Mesenchymal stem cell (in vitro differentiated cells and primary cell): ENCODE measurements at regions not wholly inside any gene's neighbourhood (a gene's known extent, or its start where the extent isn't known, plus 50 kb on each side); places are given as distances from the start of the nearest gene placed in this dataset.
A peak's percentile ranks its signal among the peaks of the same experiment; 100 is the strongest.
"Not testable (repeated sequence)": the region's sequence is repeated elsewhere in the genome, so short reads cannot be mapped to it uniquely, and the experiment has no call there.

ENCODE experiments used
- DNase-seq: peaks from one replicate; pipeline ENCODE4 v3.0.0-alpha.2; 2013
- H2AFZ ChIP-seq: one replicate; pipeline ENCODE4 v1.6.1; 2013; ENCODE audit warnings: low read depth, mild to moderate bottlenecking, control low read depth, inconsistent platforms, low read length, moderate library complexity
- H2AK5ac ChIP-seq: 2 replicates; pipeline ENCODE4 v1.6.1; 2013; ENCODE audit warnings: low read length, moderate library complexity, mild to moderate bottlenecking, inconsistent platforms; ENCODE audit not compliant: severe bottlenecking
- H2BK120ac ChIP-seq: one replicate; pipeline ENCODE4 v1.6.1; 2013; ENCODE audit warnings: low read depth, mild to moderate bottlenecking, inconsistent platforms, low read length, moderate library complexity
- H2BK12ac ChIP-seq, 2 experiments: one replicate each; pipeline ENCODE4 v1.6.1; 2013; ENCODE audit warnings: inconsistent platforms in 2 of 2, low read length in 2 of 2, mild to moderate bottlenecking in 2 of 2, moderate library complexity in 2 of 2, control low read depth in 1 of 2
- H2BK15ac ChIP-seq: one replicate; pipeline ENCODE4 v1.6.1; 2013; ENCODE audit warnings: mild to moderate bottlenecking, low read depth, inconsistent platforms; ENCODE audit not compliant: poor library complexity, severe bottlenecking
- H2BK5ac ChIP-seq: 2 replicates; pipeline ENCODE4 v1.6.1; 2013; ENCODE audit warnings: low read depth, mild to moderate bottlenecking, low read length, control low read depth, inconsistent platforms; ENCODE audit not compliant: poor library complexity, severe bottlenecking
- H3K14ac ChIP-seq, 2 experiments: one replicate each; pipeline ENCODE4 v1.6.1; 2013; ENCODE audit warnings: inconsistent platforms in 2 of 2, low read length in 2 of 2, control low read depth in 1 of 2, mild to moderate bottlenecking in 1 of 2, moderate library complexity in 1 of 2
- H3K18ac ChIP-seq, 2 experiments: one replicate each; pipeline ENCODE4 v1.6.1; 2013; ENCODE audit warnings: inconsistent platforms in 2 of 2, low read length in 2 of 2, control low read depth in 1 of 2, low read depth in 1 of 2, mild to moderate bottlenecking in 1 of 2
- H3K23ac ChIP-seq, 2 experiments: one replicate each; pipeline ENCODE4 v1.6.1; 2013; ENCODE audit warnings: inconsistent platforms in 2 of 2, low read length in 2 of 2, mild to moderate bottlenecking in 2 of 2, moderate library complexity in 2 of 2, control low read depth in 1 of 2
- H3K27ac ChIP-seq: 2 replicates; pipeline ENCODE4 v1.5.1; 2013; ENCODE audit warnings: mild to moderate bottlenecking, moderate library complexity, low read length, control low read depth, inconsistent platforms; ENCODE audit not compliant: poor library complexity, severe bottlenecking
- H3K27me3 ChIP-seq, 2 experiments: 2 replicates each; pipeline versions ENCODE4 v1.6.1 to v1.7.0; 2013; ENCODE audit warnings: low read length in 2 of 2, mild to moderate bottlenecking in 2 of 2, moderate library complexity in 2 of 2, control low read depth in 1 of 2, inconsistent platforms in 1 of 2; ENCODE audit not compliant: control insufficient read depth in 1 of 2, insufficient read depth in 1 of 2
- H3K36me3 ChIP-seq, 2 experiments: 2 replicates each; pipeline versions ENCODE4 v1.6.1 to v1.7.0; 2013; ENCODE audit warnings: low read length in 2 of 2, control low read depth in 1 of 2, inconsistent platforms in 1 of 2, low read depth in 1 of 2, mild to moderate bottlenecking in 1 of 2; ENCODE audit not compliant: insufficient read depth in 2 of 2, control insufficient read depth in 1 of 2
- H3K4ac ChIP-seq, 2 experiments: one replicate each; pipeline ENCODE4 v1.6.1; 2013; ENCODE audit warnings: inconsistent platforms in 2 of 2, low read length in 2 of 2, mild to moderate bottlenecking in 2 of 2, moderate library complexity in 2 of 2, control low read depth in 1 of 2, low read depth in 1 of 2
- H3K4me1 ChIP-seq: 2 replicates; pipeline ENCODE4 v1.6.1; 2013; ENCODE audit warnings: low read depth, low read length, control low read depth; ENCODE audit not compliant: control insufficient read depth, insufficient read depth
- H3K4me2 ChIP-seq: 2 replicates; pipeline ENCODE4 v1.6.1; 2013; ENCODE audit warnings: low read length, mild to moderate bottlenecking, inconsistent platforms; ENCODE audit not compliant: poor library complexity, severe bottlenecking
- H3K4me3 ChIP-seq, 2 experiments: 2 replicates each; pipeline versions ENCODE4 v1.5.1 to v1.7.0; 2013; ENCODE audit warnings: low read length in 2 of 2, mild to moderate bottlenecking in 2 of 2, control low read depth in 1 of 2, low read depth in 1 of 2; ENCODE audit not compliant: insufficient read depth in 1 of 2
- H3K79me1 ChIP-seq: replicated peaks from 2 replicates; pipeline ENCODE4 v1.6.1; 2013; ENCODE audit warnings: mild to moderate bottlenecking, control low read depth, low read length, inconsistent platforms; ENCODE audit not compliant: poor library complexity, severe bottlenecking
- H3K9ac ChIP-seq: 2 replicates; pipeline ENCODE4 v1.7.0; 2013; ENCODE audit warnings: mild to moderate bottlenecking, low read length, moderate library complexity
- H3K9me3 ChIP-seq: 2 replicates; pipeline ENCODE4 v1.7.0; 2013; ENCODE audit warnings: mild to moderate bottlenecking, low read length; ENCODE audit not compliant: control insufficient read depth
- H4K8ac ChIP-seq: one replicate; pipeline ENCODE4 v1.6.1; 2013; ENCODE audit warnings: inconsistent platforms, mild to moderate bottlenecking, low read length, moderate library complexity
- H4K91ac ChIP-seq: one replicate; pipeline ENCODE4 v1.6.1; 2013; ENCODE audit warnings: mild to moderate bottlenecking, low read length, inconsistent platforms
- WGBS: methylation state at CpG from one replicate; pipeline ENCODE4 v1.1.7; 2013; ENCODE audit warnings: mixed read lengths; 5-methylcytosine and 5-hydroxymethylcytosine counted together

DNA sequence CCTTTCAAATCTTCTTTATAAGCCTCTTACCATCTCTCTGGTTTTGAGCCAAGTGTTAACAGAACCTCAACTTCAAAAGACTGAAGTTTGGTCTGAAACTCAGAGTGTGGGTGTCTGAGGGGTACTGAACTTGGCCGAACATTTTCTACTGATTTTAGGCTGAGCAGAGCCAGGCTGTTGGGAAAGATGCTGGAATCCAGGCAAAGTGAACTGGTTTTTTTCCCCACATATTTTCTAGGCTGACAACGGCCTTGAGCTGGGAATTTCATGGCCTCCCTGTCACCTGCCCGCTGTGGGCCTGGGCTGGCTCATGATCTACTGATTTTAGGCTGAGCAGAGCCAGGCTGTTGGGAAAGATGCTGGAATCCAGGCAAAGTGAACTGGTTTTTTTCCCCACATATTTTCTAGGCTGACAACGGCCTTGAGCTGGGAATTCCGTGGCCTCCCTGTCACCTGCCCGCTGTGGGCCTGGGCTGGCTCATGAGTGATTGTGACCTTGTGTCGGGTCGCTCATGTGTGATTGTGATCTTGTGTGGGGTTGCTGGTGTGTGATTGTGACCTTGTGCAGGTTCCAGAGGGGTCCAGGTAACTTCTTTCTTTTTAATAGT, 204.4 kb downstream of the NPIPB11 start:
- not testable (repeated sequence) for H3K27me3 ChIP-seq, H3K14ac ChIP-seq, H3K4ac ChIP-seq, H3K9me3 ChIP-seq, DNase-seq, H3K4me3 ChIP-seq, H3K23ac ChIP-seq, H4K91ac ChIP-seq, H3K79me1 ChIP-seq, H2BK12ac ChIP-seq, H3K27ac ChIP-seq, H3K4me1 ChIP-seq, H2BK5ac ChIP-seq, H3K18ac ChIP-seq, H4K8ac ChIP-seq, H2AFZ ChIP-seq, H2BK120ac ChIP-seq, H2BK15ac ChIP-seq, H3K36me3 ChIP-seq, H2AK5ac ChIP-seq, H3K4me2 ChIP-seq
- peak overlapping the region; percentile 53 for H3K9ac ChIP-seq
- whole genome bisulfite sequencing = 78% methylated on average over 8 of the region's 8 CpGs

DNA sequence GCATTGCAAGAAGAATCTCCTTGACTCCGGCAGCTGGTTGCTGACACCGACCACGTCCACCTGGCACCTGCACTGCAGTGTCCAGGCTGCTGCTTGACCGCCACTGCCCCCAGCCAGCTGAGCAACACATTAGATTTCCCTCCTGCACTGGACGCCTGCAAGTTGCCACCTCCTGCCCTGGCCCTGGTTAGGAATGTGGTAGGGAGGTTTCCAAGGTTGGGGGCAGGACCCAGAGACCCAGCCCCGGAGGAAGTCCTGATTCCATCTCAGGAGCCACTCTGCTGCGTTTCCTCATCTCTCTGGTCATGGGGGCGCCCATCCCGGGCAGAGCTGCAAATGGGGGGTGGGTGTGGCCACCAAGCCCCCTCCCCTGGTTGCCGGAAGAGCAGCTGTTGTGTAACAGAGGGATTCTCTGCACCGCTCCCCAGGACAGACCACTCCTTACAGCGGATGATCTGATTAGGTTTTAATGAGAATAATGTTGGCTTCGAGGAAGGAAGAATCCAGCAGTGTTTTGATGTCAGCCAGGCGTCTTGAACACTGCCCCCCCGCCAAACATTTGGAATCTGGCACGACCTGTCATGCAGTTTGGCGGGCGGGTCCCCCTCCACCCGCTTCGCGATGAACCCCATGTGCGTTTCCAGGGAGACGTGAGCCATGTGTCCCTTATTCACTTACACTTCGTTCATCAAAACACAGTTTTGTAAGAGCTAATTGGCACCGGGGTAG, 205.1 kb downstream of the NPIPB11 start:
- H3K18ac ChIP-seq, H3K36me3 ChIP-seq, H3K4me2 ChIP-seq: not testable (repeated sequence)

DNA sequence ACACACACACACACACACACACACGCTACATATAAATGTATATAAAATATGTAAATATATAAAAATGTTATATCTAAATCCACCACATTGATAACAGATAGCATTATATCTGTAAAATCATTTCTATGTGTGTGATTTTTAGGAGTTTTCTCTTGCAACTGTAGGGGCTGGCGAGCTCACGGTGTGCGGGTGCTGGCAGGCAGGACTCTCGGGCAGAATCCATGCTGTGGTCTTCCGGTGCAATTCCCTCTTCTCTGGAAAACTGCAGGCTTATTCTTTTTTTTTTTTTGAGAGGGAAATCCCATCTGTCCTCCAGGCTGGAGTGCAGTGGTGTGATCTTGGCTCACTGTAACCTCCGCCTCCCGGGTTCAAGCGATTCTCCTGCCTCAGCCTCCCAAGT, 205.8 kb downstream of the NPIPB11 start:
- H3K4me2 ChIP-seq, H2BK5ac ChIP-seq, H3K23ac ChIP-seq, H2BK120ac ChIP-seq, H2AK5ac ChIP-seq, H3K14ac ChIP-seq, H4K91ac ChIP-seq, H4K8ac ChIP-seq, H2AFZ ChIP-seq, H3K9me3 ChIP-seq, H3K27me3 ChIP-seq, H3K27ac ChIP-seq, H2BK15ac ChIP-seq, H3K36me3 ChIP-seq, H3K4me1 ChIP-seq, H3K18ac ChIP-seq, H3K4me3 ChIP-seq, H3K4ac ChIP-seq, H2BK12ac ChIP-seq, H3K79me1 ChIP-seq, DNase-seq: not testable (repeated sequence)
- 100% methylated on average over 5 of the region's 9 CpGs for WGBS
- H3K9ac ChIP-seq = peak overlapping the region; percentile 87

More for the DNA sequence above, 205.1 kb downstream of the NPIPB11 start:
- not testable (repeated sequence) for H3K4me3 ChIP-seq, H4K8ac ChIP-seq, H2BK15ac ChIP-seq, H3K79me1 ChIP-seq, H3K4me1 ChIP-seq, H2AFZ ChIP-seq, H2AK5ac ChIP-seq, H3K23ac ChIP-seq, H2BK120ac ChIP-seq, H3K27me3 ChIP-seq, H3K14ac ChIP-seq, DNase-seq, H2BK12ac ChIP-seq, H3K27ac ChIP-seq, H4K91ac ChIP-seq, H3K4ac ChIP-seq, H2BK5ac ChIP-seq, H3K9me3 ChIP-seq
- WGBS = 93% methylated on average over 22 of the region's 25 CpGs
- peak overlapping the region; percentile 53 for H3K9ac ChIP-seq

DNA sequence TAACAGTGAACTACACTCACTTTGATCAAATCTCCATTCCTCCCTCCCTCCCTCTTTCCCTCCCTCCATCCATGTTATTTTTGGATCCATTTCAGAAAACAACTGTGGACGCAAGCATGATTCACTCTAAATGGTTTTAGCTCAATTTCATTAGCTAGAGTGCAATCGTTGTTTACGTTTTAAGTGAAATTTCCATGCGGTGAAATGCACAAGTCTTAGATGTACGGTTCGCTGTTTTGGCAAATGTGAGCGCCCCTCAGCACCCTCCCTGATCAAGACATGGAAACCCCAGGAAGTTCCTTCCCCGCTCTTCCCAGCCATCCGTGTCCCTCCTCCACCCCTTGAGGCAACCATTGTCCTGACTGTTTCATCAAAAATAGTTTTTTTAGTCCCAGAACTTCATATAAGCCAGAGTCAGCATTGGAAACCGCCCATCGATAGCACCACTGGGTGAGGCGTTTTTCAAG, 206.3 kb downstream of the NPIPB11 start:
- not testable (repeated sequence) for H3K4me1 ChIP-seq

More for the DNA sequence above, 206.3 kb downstream of the NPIPB11 start:
- H4K91ac ChIP-seq, H3K23ac ChIP-seq, DNase-seq, H2BK12ac ChIP-seq, H3K18ac ChIP-seq, H3K4me3 ChIP-seq, H3K79me1 ChIP-seq, H3K4ac ChIP-seq, H2BK15ac ChIP-seq, H2AFZ ChIP-seq, H3K9me3 ChIP-seq, H2BK120ac ChIP-seq, H3K14ac ChIP-seq, H3K27me3 ChIP-seq, H4K8ac ChIP-seq, H3K4me2 ChIP-seq, H3K36me3 ChIP-seq, H2BK5ac ChIP-seq, H3K27ac ChIP-seq, H2AK5ac ChIP-seq: not testable (repeated sequence)
- H3K9ac ChIP-seq = peak overlapping the region; percentile 87
- 86% methylated on average over 6 of the region's 12 CpGs for WGBS
